GM12878 (cell line): ENCODE measurements at regions not wholly inside any gene's neighbourhood (a gene's known extent, or its start where the extent isn't known, plus 50 kb on each side); places are given as distances from the start of the nearest gene placed in this dataset.

Experiments used
- ATAC-seq: fragments of 200-7000 bp; cut with Tn5 transposase; 3 replicates; pipeline ENCODE4 v1.9.1; 2020; ENCODE audit warnings: mild to moderate bottlenecking, moderate library complexity
- BruUV-seq: library from RNA; stranded (reverse); fragments of 400-500 nt; replicated peaks from 2 replicates; lab custom pipeline; 2021; lab: Mats Ljungman, UMichigan
- CTCF ChIA-PET: fragments of 300-600 bp; sonication (Branson Sonifier 250); formaldehyde crosslinking; extraction: SDS; loops from one replicate; lab custom pipeline; 2021; ENCODE audit warnings: inconsistent platforms; lab: Yijun Ruan, JAX
- POLR2A ChIA-PET: fragments of 350-600 bp; formaldehyde crosslinking; extraction: SDS; loops from one replicate; lab custom pipeline; 2021; ENCODE audit warnings: inconsistent platforms; lab: Charles Lee
- RAD21 ChIA-PET: fragments of 300-600 bp; sonication (Branson Sonifier 250); formaldehyde crosslinking; loops from one replicate; lab custom pipeline; 2023; ENCODE audit warnings: antibody characterized with exemption; ENCODE audit not compliant: unreplicated experiment; lab: Charles Lee
- SMC1A ChIA-PET: fragments of 300-600 bp; sonication (Branson Sonifier 250); formaldehyde crosslinking; loops from one replicate; lab custom pipeline; 2023; ENCODE audit not compliant: unreplicated experiment, uncharacterized antibody; lab: Charles Lee
- DNase-seq: peaks from one replicate; pipeline ENCODE4 v3.0.0-alpha.2; 2011; ENCODE audit warnings: low read depth, low spot score
- FAIRE-seq: peaks from 3 replicates; lab custom pipeline; 2011; peaks lifted over from hg19 to GRCh38; lab: Jason Lieb, UNC
- H2AFZ ChIP-seq: 2 replicates; pipeline ENCODE4 v1.6.0; 2011; ENCODE audit warnings: low read depth, low read length, control low read depth; ENCODE audit not compliant: control insufficient read depth
- H3K27ac ChIP-seq: 2 replicates; pipeline ENCODE4 v1.5.1; 2011; ENCODE audit warnings: control low read depth; ENCODE audit not compliant: control insufficient read depth, insufficient read depth
- H3K27me3 ChIP-seq, 2 experiments: replicated peaks in 1 of 2; 2 replicates each; pipeline versions ENCODE4 v1.6.0 to v1.6.1; 2011; ENCODE audit warnings: low read length in 1 of 2; ENCODE audit not compliant: control insufficient read depth in 2 of 2, insufficient read depth in 2 of 2
- H3K36me3 ChIP-seq, 2 experiments: 2 replicates each; pipeline ENCODE4 v1.5.1; 2011; ENCODE audit warnings: low read length in 1 of 2; ENCODE audit not compliant: control insufficient read depth in 2 of 2, insufficient read depth in 2 of 2
- H3K4me1 ChIP-seq: 2 replicates; pipeline ENCODE4 v1.6.1; 2011; ENCODE audit warnings: mild to moderate bottlenecking, low read length, moderate library complexity, mixed read lengths; ENCODE audit not compliant: control insufficient read depth, insufficient read depth
- H3K4me2 ChIP-seq: 2 replicates; pipeline ENCODE4 v1.6.0; 2011; ENCODE audit warnings: control low read depth; ENCODE audit not compliant: control insufficient read depth, insufficient read depth
- H3K4me3 ChIP-seq: fragments of 200-600 bp; sonication (generic); 2 replicates; pipeline ENCODE4 v1.5.1; 2016
- H3K79me2 ChIP-seq: 2 replicates; pipeline ENCODE4 v1.6.0; 2011; ENCODE audit warnings: low read length; ENCODE audit not compliant: control insufficient read depth, insufficient read depth
- H3K9ac ChIP-seq: 2 replicates; pipeline ENCODE4 v1.8.0; 2011; ENCODE audit warnings: low read length, control low read depth, mixed read lengths; ENCODE audit not compliant: control insufficient read depth, insufficient read depth
- H3K9me3 ChIP-seq: replicated peaks from 3 replicates; pipeline ENCODE4 v1.5.1; 2011; ENCODE audit warnings: mild to moderate bottlenecking, low read length; ENCODE audit not compliant: control insufficient read depth, insufficient read depth
- H4K20me1 ChIP-seq: 2 replicates; pipeline ENCODE4 v1.6.0; 2011; ENCODE audit not compliant: control insufficient read depth, insufficient read depth
- CBX3 ChIP-seq: fragments of 200-600 bp; sonication (generic); IDR thresholded peaks from 2 replicates; pipeline ENCODE4 v1.6.1; 2016; ENCODE audit warnings: low read depth, borderline replicate concordance
- E2F4 ChIP-seq: IDR thresholded peaks from 2 replicates; pipeline ENCODE4 v1.6.1; 2012; ENCODE audit warnings: low read depth, low read length, improper control_type of control experiment
- GATAD2B ChIP-seq: fragments of 450-650 bp; conservative IDR thresholded peaks from 2 replicates; pipeline ENCODE4 v1.6.1; 2017; ENCODE audit warnings: low read depth, mild to moderate bottlenecking, moderate library complexity
- HCFC1 ChIP-seq: fragments of 150-350 bp; IDR thresholded peaks from 2 replicates; pipeline ENCODE4 v1.6.1; 2014; ENCODE audit warnings: low read length
- HSF1 ChIP-seq: fragments of 150-350 bp; IDR thresholded peaks from 2 replicates; pipeline ENCODE4 v1.6.1; 2014; ENCODE audit warnings: mild to moderate bottlenecking, low read depth, low read length
- MEF2A ChIP-seq: IDR thresholded peaks from 2 replicates; pipeline ENCODE4 v1.6.1; 2011; ENCODE audit warnings: low read depth, mild to moderate bottlenecking, low read length, moderate library complexity; ENCODE audit not compliant: insufficient read depth
- POLR2A ChIP-seq: IDR thresholded peaks from 2 replicates; pipeline ENCODE4 v1.6.1; 2011; ENCODE audit warnings: low read depth, mild to moderate bottlenecking, low read length
- RAD51 ChIP-seq: fragments of 450-650 bp; IDR thresholded peaks from 2 replicates; pipeline ENCODE4 v1.6.1; 2016; ENCODE audit warnings: moderate library complexity, mild to moderate bottlenecking, inconsistent platforms
- SIX5 ChIP-seq: IDR thresholded peaks from 2 replicates; pipeline ENCODE4 v1.6.1; 2011; ENCODE audit warnings: mild to moderate bottlenecking, low read depth, low read length, moderate library complexity; ENCODE audit not compliant: severe bottlenecking
- SMARCA5 ChIP-seq: fragments of 450-650 bp; IDR thresholded peaks from 2 replicates; pipeline ENCODE4 v1.6.1; 2017; ENCODE audit warnings: mild to moderate bottlenecking
- SUPT20H ChIP-seq: IDR thresholded peaks from 2 replicates; pipeline ENCODE4 v1.6.1; 2011; ENCODE audit warnings: low read depth, mild to moderate bottlenecking, low read length, moderate library complexity, borderline replicate concordance; ENCODE audit not compliant: control insufficient read depth
- TAF1 ChIP-seq: IDR thresholded peaks from 2 replicates; pipeline ENCODE4 v1.6.1; 2011; ENCODE audit warnings: mild to moderate bottlenecking, low read depth, low read length, borderline replicate concordance
- TARDBP ChIP-seq: IDR thresholded peaks from 2 replicates; pipeline ENCODE4 v1.6.1; 2016; ENCODE audit warnings: borderline replicate concordance
- ZNF24 ChIP-seq: fragments of 450-650 bp; IDR thresholded peaks from 2 replicates; pipeline ENCODE4 v1.6.1; 2017; ENCODE audit warnings: antibody characterized with exemption, mild to moderate bottlenecking
- ZSCAN29 ChIP-seq: fragments of 450-650 bp; IDR thresholded peaks from 2 replicates; pipeline ENCODE4 v1.6.1; 2017; ENCODE audit warnings: mild to moderate bottlenecking, moderate library complexity
- in situ Hi-C: fragments of 300-500 bp; cut with MboI; formaldehyde crosslinking; loops from 9 replicates; pipeline ENCODE4 v1.14.3; 2018; ENCODE audit warnings: mixed read lengths
- intact Hi-C: fragments of 100-400 bp; cut with micrococcal nuclease; formaldehyde crosslinking; loops from one replicate; pipeline ENCODE4 v1.14.2; 2022; ENCODE audit not compliant: unreplicated experiment
- TF ChIP-seq, protein P1 (sequence below): fragments of 450-650 bp; IDR thresholded peaks from 2 replicates; pipeline ENCODE4 v1.6.1; 2016; ENCODE audit warnings: mild to moderate bottlenecking
- TF ChIP-seq, protein P2 (sequence below): fragments of 450-650 bp; IDR thresholded peaks from 2 replicates; pipeline ENCODE4 v1.6.1; 2017; ENCODE audit warnings: borderline replicate concordance

- ChIA-PET SMC1A (no interaction called here), CTCF (interaction anchor here (0.9 kb wide), 1 partner anchor 19 kb away, joined by 3 read pairs; no protein-coding TSS in a partner anchor)
- H3K79me2 ChIP-seq: no peaks in the 10 kb centered on the region
- TF ChIP-seq SUPT20H (no peak), MEF2A (no peak), POLR2A (no peak), HCFC1 (no peak), GATAD2B (no peak), SIX5 (no peak), RAD51 (no peak), TARDBP (no peak), TAF1 (no peak), CBX3 (no peak), HSF1 (no peak), ZSCAN29 (no peak), E2F4 (no peak), SMARCA5 (no peak), ZNF24 (no peak)
- TF ChIP-seq, protein P1, sequence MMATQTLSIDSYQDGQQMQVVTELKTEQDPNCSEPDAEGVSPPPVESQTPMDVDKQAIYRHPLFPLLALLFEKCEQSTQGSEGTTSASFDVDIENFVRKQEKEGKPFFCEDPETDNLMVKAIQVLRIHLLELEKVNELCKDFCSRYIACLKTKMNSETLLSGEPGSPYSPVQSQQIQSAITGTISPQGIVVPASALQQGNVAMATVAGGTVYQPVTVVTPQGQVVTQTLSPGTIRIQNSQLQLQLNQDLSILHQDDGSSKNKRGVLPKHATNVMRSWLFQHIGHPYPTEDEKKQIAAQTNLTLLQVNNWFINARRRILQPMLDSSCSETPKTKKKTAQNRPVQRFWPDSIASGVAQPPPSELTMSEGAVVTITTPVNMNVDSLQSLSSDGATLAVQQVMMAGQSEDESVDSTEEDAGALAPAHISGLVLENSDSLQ: no peak
- TF ChIP-seq, protein P2, sequence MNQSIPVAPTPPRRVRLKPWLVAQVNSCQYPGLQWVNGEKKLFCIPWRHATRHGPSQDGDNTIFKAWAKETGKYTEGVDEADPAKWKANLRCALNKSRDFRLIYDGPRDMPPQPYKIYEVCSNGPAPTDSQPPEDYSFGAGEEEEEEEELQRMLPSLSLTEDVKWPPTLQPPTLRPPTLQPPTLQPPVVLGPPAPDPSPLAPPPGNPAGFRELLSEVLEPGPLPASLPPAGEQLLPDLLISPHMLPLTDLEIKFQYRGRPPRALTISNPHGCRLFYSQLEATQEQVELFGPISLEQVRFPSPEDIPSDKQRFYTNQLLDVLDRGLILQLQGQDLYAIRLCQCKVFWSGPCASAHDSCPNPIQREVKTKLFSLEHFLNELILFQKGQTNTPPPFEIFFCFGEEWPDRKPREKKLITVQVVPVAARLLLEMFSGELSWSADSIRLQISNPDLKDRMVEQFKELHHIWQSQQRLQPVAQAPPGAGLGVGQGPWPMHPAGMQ: no peak
Measured at GRCh38 chr15:56844892-56845291, 73.6 kb upstream of the TCF12 start.

More at GRCh38 chr15:56844892-56845291, 73.6 kb upstream of the TCF12 start:
- no peak overlapping the region for H3K4me3 ChIP-seq
- intact Hi-C loops: no loop called here
- DNase-seq (no peak), FAIRE-seq (no peak), ATAC-seq (no peak)
- in situ Hi-C loops: no loop called here
- H3K9ac ChIP-seq: no peak overlapping the region
- no peaks in the 10 kb centered on the region for H3K36me3 ChIP-seq
- no TSS peak for BruUV-seq
- RAD21 ChIA-PET: no interaction called here
- POLR2A ChIA-PET: no interaction called here
- no peak overlapping the region for H3K4me2 ChIP-seq
- no peaks in the 10 kb centered on the region for H3K9me3 ChIP-seq
- no peak overlapping the region for H3K27ac ChIP-seq
- H2AFZ ChIP-seq: no peak overlapping the region
- no peaks in the 10 kb centered on the region for H4K20me1 ChIP-seq
- H3K4me1 ChIP-seq: no peaks in the 10 kb centered on the region
- H3K27me3 ChIP-seq: no peaks in the 10 kb centered on the region
